UCSD-AML1 (cell line): ENCODE measurements at regions not wholly inside any gene's neighbourhood (a gene's known extent, or its start where the extent isn't known, plus 50 kb on each side); places are given as distances from the start of the nearest gene placed in this dataset.

Experiments
- DNase-seq: peaks from one replicate; lab custom pipeline; 2025; ENCODE audit not compliant: unreplicated experiment; lab: John Stamatoyannopoulos, UW

GRCh38 chr9:8096091-8096490 lies 296.5 kb upstream of the DMAC1 start:
- DNase-seq = no peak

GRCh38 chr9:8095672-8096086 lies 296.1 kb upstream of the DMAC1 start:
- no peak for DNase-seq

GRCh38 chr9:8088477-8088876 lies 288.9 kb upstream of the DMAC1 start:
- no peak for DNase-seq

DNA sequence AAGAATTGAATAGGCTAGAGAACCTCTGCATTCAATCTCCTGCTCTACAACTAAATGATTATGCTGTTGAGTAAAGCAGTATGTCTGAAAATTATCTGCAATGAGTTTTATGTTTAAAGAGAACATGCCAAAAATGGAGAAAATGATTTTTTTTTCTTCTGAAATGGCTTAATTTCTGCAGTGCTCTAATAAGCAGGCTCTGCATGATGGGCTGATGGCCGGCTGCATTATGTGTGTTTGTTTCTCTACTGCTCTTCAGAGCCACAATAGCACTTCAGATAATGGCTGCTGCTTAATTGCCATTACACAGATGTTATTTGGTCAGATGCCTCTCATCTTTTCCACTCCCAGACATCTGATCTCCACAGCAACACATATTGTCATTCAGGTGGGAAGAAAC lies 286.4 kb upstream of the DMAC1 start:
- no peak for DNase-seq

- DNase-seq = no peak
Measured at GRCh38 chr9:8078641-8079140, 279.1 kb upstream of the DMAC1 start.

DNA sequence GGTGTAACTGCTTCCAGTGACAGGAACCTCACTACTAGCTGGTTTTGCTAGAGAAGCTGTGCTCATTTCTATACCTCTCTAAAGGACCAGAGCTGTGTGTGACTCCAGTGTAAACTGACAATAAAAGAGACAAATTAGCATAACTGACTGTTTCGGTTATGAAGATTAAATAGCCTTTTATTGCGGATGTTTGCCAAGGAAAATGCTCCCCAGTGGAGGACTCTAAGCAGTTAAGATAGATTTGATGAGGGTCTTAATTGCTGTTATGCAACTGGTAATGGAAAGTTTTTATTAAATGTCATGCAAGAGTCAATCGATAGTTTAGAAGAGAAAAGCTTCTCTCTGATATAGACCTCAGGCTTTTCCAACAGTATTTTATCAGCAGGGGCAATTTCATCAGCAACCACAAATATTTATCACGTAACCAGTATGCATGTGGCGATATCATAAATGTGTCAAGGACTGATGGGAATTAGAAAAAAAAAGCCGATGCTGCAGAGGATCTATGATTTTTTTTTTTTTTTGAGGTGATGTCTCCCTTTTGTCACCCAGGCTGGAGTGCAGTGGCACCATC lies 275.2 kb upstream of the DMAC1 start:
- no peak for DNase-seq

GRCh38 chr9:8071445-8071798 lies 271.8 kb upstream of the DMAC1 start:
- no peak for DNase-seq

- no peak for DNase-seq
Measured at GRCh38 chr9:8070779-8071444, 271.3 kb upstream of the DMAC1 start.

DNA sequence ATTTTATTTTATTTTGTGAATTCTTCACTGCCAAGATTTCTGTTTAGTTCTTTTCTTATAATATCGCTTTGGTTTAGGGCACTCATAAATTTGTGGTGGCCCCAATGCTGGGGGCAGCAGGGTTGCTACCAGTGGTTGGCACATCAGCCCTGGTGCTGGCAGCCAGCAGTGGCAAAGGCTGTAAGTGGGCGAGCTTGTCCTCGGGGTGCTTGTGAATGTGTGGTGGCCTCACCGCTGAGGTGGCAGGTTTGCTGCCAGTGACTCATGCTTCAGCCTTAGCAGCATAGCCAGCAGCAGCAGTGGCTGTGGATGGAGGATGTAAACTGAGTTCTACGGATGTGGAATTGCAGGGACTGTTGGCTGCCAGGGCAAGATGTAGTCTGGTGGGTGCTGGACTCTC lies 262.9 kb upstream of the DMAC1 start:
- no peak for DNase-seq

GRCh38 chr9:8053501-8053900 lies 253.9 kb upstream of the DMAC1 start:
- no peak for DNase-seq

DNA sequence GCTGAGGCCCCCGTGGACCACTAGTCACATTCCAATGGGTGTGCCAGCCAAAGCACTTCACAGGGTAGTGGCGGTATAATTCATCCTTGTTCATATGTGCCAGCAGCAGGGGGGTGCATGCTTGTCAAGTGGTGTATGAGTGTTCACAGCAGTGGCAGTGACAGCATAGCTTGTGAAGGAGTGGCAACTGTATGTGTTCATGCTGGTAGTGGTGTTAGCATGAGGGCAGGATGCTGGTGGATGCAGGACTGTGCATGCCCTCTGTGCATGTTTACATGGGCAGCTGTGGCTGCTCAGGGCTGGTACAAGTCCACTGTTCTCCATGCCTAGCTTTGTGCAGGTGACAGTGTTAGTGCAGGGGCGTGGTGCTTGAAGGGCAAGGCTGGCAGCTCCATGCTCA lies 253.4 kb upstream of the DMAC1 start:
- DNase-seq = no peak

DNA sequence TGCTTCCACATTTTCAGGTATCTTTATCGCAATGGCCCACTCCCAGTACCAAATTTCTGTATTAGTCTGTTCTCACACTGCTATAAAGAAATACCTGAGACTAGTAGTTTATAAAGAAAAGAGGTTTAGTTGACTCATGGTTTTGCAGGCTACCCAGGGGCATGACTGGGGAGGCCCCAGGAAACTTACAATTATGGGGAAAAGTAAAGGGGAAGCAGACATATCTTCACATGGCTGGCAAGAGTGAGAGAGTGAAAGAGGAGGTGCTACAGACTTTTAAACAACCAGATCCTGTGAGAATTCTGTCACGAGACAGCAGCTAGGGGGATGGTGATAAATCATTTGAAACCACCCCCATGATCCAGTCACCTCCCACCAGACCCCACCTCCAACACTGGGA lies 238.2 kb upstream of the DMAC1 start:
- no peak for DNase-seq

- DNase-seq = no peak
Measured at GRCh38 chr9:8036914-8037524, 237.4 kb upstream of the DMAC1 start.

DNA sequence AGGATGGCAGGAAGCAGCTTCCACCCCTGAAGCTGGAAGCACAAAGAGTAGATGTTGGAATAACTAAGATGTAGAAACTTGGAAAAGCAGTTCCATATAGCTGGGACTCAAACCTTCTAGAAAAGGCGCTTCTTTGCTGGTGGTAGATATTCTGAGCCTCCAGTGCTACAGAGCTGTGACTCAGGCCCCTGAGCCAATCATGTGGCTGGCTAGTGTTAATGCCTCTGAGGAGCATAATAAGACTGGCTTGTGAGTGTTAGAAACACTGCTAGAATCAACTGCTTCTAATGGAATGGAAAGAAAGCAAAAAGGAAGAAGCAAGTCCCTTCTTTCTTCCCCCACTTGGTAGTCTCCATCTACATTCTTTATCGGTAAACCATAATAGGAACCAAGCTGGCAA lies 234.2 kb upstream of the DMAC1 start:
- no peak for DNase-seq

DNA sequence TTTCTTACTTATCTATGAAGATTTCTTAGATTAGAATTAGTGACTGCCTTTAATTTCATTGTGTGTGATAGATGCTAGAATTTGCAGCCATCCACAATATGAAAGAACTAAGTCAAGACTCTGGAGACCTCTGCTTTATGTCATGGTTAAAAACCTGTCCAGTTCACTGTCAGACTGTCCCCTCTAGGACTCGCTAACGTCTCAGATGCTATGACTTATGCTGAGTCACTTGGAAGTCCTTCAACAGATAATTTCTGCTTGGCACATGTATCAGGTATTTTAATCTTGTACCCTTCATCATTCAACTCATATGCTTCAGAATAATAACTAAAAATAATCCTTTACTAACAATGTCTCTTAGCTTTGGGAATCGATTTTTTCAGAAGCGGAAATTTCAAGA lies 230.5 kb upstream of the DMAC1 start:
- no peak for DNase-seq

DNA sequence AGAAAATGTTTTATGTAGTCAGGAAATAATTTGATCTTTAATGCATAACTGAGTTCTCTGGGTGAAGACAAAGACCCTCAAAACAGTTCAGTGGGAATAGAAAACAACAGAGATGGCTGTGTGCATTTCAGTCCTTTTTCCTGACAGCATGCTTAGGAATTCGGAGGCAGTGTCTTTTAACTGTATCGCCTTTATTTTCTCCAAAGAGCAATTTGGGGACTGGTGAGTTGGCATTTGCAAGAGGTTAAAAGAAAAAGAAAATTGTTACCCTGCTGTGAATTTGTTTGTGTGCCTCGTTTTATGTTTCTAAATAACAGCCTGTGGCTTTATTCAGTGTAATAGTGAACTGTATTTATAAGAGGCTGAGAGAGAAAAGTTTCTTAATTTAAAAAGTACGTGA lies 227.8 kb upstream of the DMAC1 start:
- no peak for DNase-seq

GRCh38 chr9:8025551-8025950 lies 226.0 kb upstream of the DMAC1 start:
- DNase-seq = no peak

DNA sequence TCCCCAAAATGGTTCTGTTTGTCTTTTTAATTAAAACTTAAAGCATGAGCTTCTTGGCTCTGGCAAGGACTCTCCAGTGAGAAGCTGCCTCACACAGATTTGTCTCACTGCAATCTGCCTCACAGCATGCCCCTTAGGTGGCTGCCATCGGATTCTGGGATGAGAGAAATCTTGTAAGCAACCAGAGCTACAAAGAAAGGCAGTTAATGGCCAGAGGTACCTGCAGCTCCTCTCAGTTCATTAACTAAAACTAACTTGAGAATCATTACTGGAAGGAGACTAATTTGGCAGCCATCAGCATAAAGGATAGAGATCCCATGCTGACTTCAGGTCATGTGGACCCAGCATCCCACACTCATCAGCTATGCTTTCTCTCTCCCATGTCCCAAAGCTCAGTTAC lies 220.6 kb upstream of the DMAC1 start:
- no peak for DNase-seq

GRCh38 chr9:8019636-8020035 lies 220.1 kb upstream of the DMAC1 start:
- DNase-seq = no peak

- no peak for DNase-seq
Measured at GRCh38 chr9:8014997-8015682, 215.6 kb upstream of the DMAC1 start.

GRCh38 chr9:8012986-8013385 lies 213.4 kb upstream of the DMAC1 start:
- DNase-seq = no peak

GRCh38 chr9:8011974-8012373 lies 212.4 kb upstream of the DMAC1 start:
- no peak for DNase-seq
